Vagina (tissue), 2 donors: ENCODE measurements at regions not wholly inside any gene's neighbourhood (a gene's known extent, or its start where the extent isn't known, plus 50 kb on each side); places are given as distances from the start of the nearest gene placed in this dataset.

ENCODE experiments used
- DNase-seq, 2 donors: peaks; one replicate each; pipeline ENCODE4 v3.0.0-alpha.2; 2017; ENCODE audit errors: extremely low spot score in 2 of 2
- H3K27ac ChIP-seq: fragments of 200-600 bp; sonication (generic); one replicate; pipeline ENCODE4 v1.5.1; 2019
- H3K27me3 ChIP-seq: fragments of 200-600 bp; sonication (generic); one replicate; pipeline ENCODE4 v1.5.1; 2019
- H3K36me3 ChIP-seq, 2 donors: fragments of 200-600 bp; sonication (generic); one replicate each; pipeline ENCODE4 v1.5.1; 2017 to 2019
- H3K4me1 ChIP-seq: fragments of 200-600 bp; sonication (generic); one replicate; pipeline ENCODE4 v1.5.1; 2019
- H3K4me3 ChIP-seq, 2 donors: fragments of 200-600 bp; sonication (generic); 1 replicate in 1 of 2; 2 replicates in 1 of 2; pipeline ENCODE4 v1.5.1; 2016 to 2019
- H3K9me3 ChIP-seq: fragments of 200-600 bp; sonication (generic); one replicate; pipeline ENCODE4 v1.5.1; 2019
- POLR2A ChIP-seq, 2 donors: fragments of 450-650 bp; IDR thresholded peaks; one replicate each; pipeline ENCODE4 v1.6.1; 2017; ENCODE audit warnings: antibody characterized with exemption in 2 of 2, mild to moderate bottlenecking in 2 of 2, moderate library complexity in 2 of 2
- POLR2AphosphoS5 ChIP-seq, 2 donors: sonication (generic); formaldehyde crosslinking; IDR thresholded peaks; one replicate each; pipeline ENCODE4 v1.9.0; 2017; ENCODE audit warnings: antibody characterized with exemption in 2 of 2, mild to moderate bottlenecking in 2 of 2, low read depth in 1 of 2; ENCODE audit not compliant: insufficient read depth in 1 of 2
- intact Hi-C: fragments of 100-400 bp; cut with DNase I; formaldehyde crosslinking; loops from one replicate; pipeline ENCODE4 v1.15.1; 2023
- TF ChIP-seq, protein P1 (sequence below), 3 experiments: fragments of 450-650 bp in 2 of 3; fragments of 200-600 bp in 1 of 3; sonication (generic) in 1 of 3; IDR thresholded peaks; one replicate each; pipeline ENCODE4 v1.5.1; 2017 to 2019; ENCODE audit warnings: antibody characterized with exemption in 3 of 3, mild to moderate bottlenecking in 2 of 3, moderate library complexity in 2 of 3

- no peak for DNase-seq
- no peaks in the 10 kb centered on the region for H3K9me3 ChIP-seq
- intact Hi-C loops = no loop called here
These were observed 304.3 kb upstream of the ZMIZ1 start for GRCh38 chr10:78764436-78764835.

GRCh38 chr10:78764846-78765430 is 303.8 kb upstream of the ZMIZ1 start:
- Histone ChIP-seq H3K36me3 (no peaks in the 10 kb centered on the region), H3K4me3 (no peak overlapping the region), H3K9me3 (no peaks in the 10 kb centered on the region), H3K4me1 (peaks cover 22% of the 10 kb centered on the region), H3K27ac (peak overlapping the region; percentile 81), H3K27me3 (no peaks in the 10 kb centered on the region)
- TF ChIP-seq POLR2AphosphoS5 (IDR thresholded peaks at IDR 0.05; ENCODE audit: insufficient read depth in 1 of 2, low read depth in 1 of 2) = no peak
- TF ChIP-seq POLR2A (IDR thresholded peaks at IDR 0.05) = no peak
- no peak for DNase-seq
- intact Hi-C loops = no loop called here

More at GRCh38 chr10:78764436-78764835, 304.3 kb upstream of the ZMIZ1 start:
- no peak overlapping the region for H3K4me3 ChIP-seq
- H3K4me1 ChIP-seq = peaks cover 22% of the 10 kb centered on the region
- no peaks in the 10 kb centered on the region for H3K27me3 ChIP-seq
- peak overlapping the region; percentile 81 for H3K27ac ChIP-seq
- no peak for TF ChIP-seq POLR2A (IDR thresholded peaks at IDR 0.05)
- no peaks in the 10 kb centered on the region for H3K36me3 ChIP-seq

- DNase-seq = no peak
These were observed 302.9 kb upstream of the ZMIZ1 start for GRCh38 chr10:78765726-78766335.

DNA sequence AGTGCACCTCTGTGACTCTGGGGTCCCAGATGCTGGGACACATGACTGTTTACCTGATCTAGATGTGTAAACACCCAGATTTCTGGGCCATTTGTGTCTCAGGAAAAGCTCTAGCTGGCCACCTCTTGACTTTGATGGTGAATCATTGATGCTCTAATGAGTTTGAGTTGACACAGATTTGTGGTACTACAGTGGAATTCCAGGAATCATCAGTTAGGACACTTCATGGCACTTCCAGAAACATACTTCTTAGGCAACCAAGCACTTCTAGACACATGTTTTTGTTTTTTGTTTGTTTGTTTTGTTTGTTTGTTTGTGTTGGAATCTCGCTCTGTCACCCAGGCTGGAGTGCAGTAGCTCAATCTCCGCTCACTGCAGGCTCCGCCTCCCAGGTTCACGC is 302.2 kb upstream of the ZMIZ1 start:
- no peaks in the 10 kb centered on the region for H3K27me3 ChIP-seq
- no peak overlapping the region for H3K4me3 ChIP-seq
- peaks cover 22% of the 10 kb centered on the region for H3K4me1 ChIP-seq
- H3K27ac ChIP-seq = no peak overlapping the region
- H3K36me3 ChIP-seq = no peaks in the 10 kb centered on the region
- DNase-seq = no peak
- TF ChIP-seq POLR2A (IDR thresholded peaks at IDR 0.05) = no peak
- H3K9me3 ChIP-seq = no peaks in the 10 kb centered on the region
- intact Hi-C loops = no loop called here

More at GRCh38 chr10:78765726-78766335, 302.9 kb upstream of the ZMIZ1 start:
- no peak overlapping the region for H3K27ac ChIP-seq
- intact Hi-C loops = no loop called here
- no peaks in the 10 kb centered on the region for H3K27me3 ChIP-seq
- H3K36me3 ChIP-seq = no peaks in the 10 kb centered on the region
- H3K4me1 ChIP-seq = peaks cover 22% of the 10 kb centered on the region
- H3K9me3 ChIP-seq = no peaks in the 10 kb centered on the region
- H3K4me3 ChIP-seq = no peak overlapping the region
- TF ChIP-seq, protein P1, sequence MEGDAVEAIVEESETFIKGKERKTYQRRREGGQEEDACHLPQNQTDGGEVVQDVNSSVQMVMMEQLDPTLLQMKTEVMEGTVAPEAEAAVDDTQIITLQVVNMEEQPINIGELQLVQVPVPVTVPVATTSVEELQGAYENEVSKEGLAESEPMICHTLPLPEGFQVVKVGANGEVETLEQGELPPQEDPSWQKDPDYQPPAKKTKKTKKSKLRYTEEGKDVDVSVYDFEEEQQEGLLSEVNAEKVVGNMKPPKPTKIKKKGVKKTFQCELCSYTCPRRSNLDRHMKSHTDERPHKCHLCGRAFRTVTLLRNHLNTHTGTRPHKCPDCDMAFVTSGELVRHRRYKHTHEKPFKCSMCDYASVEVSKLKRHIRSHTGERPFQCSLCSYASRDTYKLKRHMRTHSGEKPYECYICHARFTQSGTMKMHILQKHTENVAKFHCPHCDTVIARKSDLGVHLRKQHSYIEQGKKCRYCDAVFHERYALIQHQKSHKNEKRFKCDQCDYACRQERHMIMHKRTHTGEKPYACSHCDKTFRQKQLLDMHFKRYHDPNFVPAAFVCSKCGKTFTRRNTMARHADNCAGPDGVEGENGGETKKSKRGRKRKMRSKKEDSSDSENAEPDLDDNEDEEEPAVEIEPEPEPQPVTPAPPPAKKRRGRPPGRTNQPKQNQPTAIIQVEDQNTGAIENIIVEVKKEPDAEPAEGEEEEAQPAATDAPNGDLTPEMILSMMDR (IDR thresholded peaks at IDR 0.05) = no peak
- no peak for TF ChIP-seq POLR2A (IDR thresholded peaks at IDR 0.05)
- no peak for TF ChIP-seq POLR2AphosphoS5 (IDR thresholded peaks at IDR 0.05; ENCODE audit: insufficient read depth in 1 of 2, low read depth in 1 of 2)

GRCh38 chr10:78768041-78768835 is 300.5 kb upstream of the ZMIZ1 start:
- Histone ChIP-seq H3K9me3 (no peaks in the 10 kb centered on the region), H3K36me3 (no peaks in the 10 kb centered on the region), H3K4me3 (no peak overlapping the region), H3K4me1 (peaks cover 25% of the 10 kb centered on the region), H3K27me3 (no peaks in the 10 kb centered on the region), H3K27ac (no peak overlapping the region)
- TF ChIP-seq POLR2A (IDR thresholded peaks at IDR 0.05) (no peak), POLR2AphosphoS5 (IDR thresholded peaks at IDR 0.05; ENCODE audit: insufficient read depth in 1 of 2, low read depth in 1 of 2) (no peak)
- TF ChIP-seq, protein P1 (IDR thresholded peaks at IDR 0.05) = no peak
- intact Hi-C loops = no loop called here
- no peak for DNase-seq

DNA sequence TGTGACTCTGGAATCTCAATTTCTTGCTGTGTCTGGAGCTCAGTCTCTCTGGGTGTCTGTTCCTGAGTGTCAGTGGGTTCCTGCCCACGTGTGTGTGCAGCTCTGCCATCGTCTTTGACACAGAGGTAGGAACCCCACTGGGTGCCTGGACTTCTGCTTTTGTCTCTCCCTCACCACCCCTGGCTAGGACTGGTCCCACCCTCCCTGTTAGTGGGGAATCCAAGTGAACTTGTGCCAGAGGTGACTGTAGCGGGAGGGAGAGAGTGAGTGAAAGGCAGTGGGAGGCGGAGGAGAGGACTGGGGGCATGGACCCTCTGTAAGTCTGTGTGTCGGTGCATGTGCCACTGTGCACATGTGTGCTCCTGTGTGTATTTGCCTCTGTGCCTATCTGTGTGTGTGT is 299.9 kb upstream of the ZMIZ1 start:
- intact Hi-C loops = no loop called here
- no peak overlapping the region for H3K4me3 ChIP-seq
- no peak overlapping the region for H3K27ac ChIP-seq
- peaks cover 19% of the 10 kb centered on the region for H3K4me1 ChIP-seq
- no peaks in the 10 kb centered on the region for H3K27me3 ChIP-seq
- H3K9me3 ChIP-seq = no peaks in the 10 kb centered on the region
- no peaks in the 10 kb centered on the region for H3K36me3 ChIP-seq
- TF ChIP-seq, protein P1 (IDR thresholded peaks at IDR 0.05) = no peak
- TF ChIP-seq POLR2AphosphoS5 (IDR thresholded peaks at IDR 0.05; ENCODE audit: insufficient read depth in 1 of 2, low read depth in 1 of 2) (no peak), POLR2A (IDR thresholded peaks at IDR 0.05) (no peak)
- DNase-seq = no peak
